ENCODE measurements at regions not wholly inside any gene's neighbourhood (a gene's known extent, or its start where the extent isn't known, plus 50 kb on each side); places are given as distances from the start of the nearest gene placed in this dataset.

DNA sequence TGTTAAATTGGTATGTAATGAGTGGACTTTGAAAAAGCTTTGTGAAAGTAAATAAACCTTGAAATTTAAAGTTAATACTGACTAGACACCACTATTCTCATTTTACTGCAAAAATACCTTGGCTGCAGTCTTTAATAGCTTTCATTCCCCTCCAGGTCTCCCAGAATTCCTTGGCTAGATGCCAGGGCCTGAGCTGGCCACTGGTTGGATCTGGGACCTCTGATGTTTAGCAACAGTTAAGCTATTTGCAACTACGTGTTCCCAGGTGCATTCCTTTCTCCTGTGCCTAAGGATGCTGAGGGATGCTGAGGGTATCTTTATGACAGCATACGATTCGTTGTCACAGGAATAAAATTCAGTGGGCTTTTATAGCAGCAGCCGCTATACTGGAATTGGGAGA, 938.7 kb downstream of the TTLL7 start:
- 77 to 78% methylated on average over 4 of the region's 4 CpGs for WGBS, 2 donors
- H3K4me1 ChIP-seq: peaks cover 0 to 4% (median 0%) of the 10 kb centered on the region in 9 donors
- no peaks in the 10 kb centered on the region for H3K27me3 ChIP-seq
- TF ChIP-seq, protein P1, sequence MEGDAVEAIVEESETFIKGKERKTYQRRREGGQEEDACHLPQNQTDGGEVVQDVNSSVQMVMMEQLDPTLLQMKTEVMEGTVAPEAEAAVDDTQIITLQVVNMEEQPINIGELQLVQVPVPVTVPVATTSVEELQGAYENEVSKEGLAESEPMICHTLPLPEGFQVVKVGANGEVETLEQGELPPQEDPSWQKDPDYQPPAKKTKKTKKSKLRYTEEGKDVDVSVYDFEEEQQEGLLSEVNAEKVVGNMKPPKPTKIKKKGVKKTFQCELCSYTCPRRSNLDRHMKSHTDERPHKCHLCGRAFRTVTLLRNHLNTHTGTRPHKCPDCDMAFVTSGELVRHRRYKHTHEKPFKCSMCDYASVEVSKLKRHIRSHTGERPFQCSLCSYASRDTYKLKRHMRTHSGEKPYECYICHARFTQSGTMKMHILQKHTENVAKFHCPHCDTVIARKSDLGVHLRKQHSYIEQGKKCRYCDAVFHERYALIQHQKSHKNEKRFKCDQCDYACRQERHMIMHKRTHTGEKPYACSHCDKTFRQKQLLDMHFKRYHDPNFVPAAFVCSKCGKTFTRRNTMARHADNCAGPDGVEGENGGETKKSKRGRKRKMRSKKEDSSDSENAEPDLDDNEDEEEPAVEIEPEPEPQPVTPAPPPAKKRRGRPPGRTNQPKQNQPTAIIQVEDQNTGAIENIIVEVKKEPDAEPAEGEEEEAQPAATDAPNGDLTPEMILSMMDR (IDR thresholded peaks at IDR 0.05): no peak
- H3K9me3 ChIP-seq: no peaks in the 10 kb centered on the region
- no peak for DNase-seq
- no peak overlapping the region for H3K27ac ChIP-seq
- no peak overlapping the region for H3K4me3 ChIP-seq
- intact Hi-C loops (cut with DNase I): no loop called here
- ATAC-seq: no peak
- no peaks in the 10 kb centered on the region for H3K36me3 ChIP-seq

GRCh38 chr1:83058327-83058726, 940.6 kb downstream of the TTLL7 start:
- intact Hi-C loops (cut with DNase I): no loop called here
- no peaks in the 10 kb centered on the region for H3K27me3 ChIP-seq
- H3K9me3 ChIP-seq: peaks cover 0 to 3% (median 0%) of the 10 kb centered on the region in 11 donors
- H3K27ac ChIP-seq: no peak overlapping the region
- ATAC-seq: no peak
- H3K4me3 ChIP-seq: no peak overlapping the region
- H3K36me3 ChIP-seq: no peaks in the 10 kb centered on the region
- no peaks in the 10 kb centered on the region for H3K4me1 ChIP-seq
- TF ChIP-seq, protein P1 (IDR thresholded peaks at IDR 0.05): no peak
- DNase-seq: no peak

DNA sequence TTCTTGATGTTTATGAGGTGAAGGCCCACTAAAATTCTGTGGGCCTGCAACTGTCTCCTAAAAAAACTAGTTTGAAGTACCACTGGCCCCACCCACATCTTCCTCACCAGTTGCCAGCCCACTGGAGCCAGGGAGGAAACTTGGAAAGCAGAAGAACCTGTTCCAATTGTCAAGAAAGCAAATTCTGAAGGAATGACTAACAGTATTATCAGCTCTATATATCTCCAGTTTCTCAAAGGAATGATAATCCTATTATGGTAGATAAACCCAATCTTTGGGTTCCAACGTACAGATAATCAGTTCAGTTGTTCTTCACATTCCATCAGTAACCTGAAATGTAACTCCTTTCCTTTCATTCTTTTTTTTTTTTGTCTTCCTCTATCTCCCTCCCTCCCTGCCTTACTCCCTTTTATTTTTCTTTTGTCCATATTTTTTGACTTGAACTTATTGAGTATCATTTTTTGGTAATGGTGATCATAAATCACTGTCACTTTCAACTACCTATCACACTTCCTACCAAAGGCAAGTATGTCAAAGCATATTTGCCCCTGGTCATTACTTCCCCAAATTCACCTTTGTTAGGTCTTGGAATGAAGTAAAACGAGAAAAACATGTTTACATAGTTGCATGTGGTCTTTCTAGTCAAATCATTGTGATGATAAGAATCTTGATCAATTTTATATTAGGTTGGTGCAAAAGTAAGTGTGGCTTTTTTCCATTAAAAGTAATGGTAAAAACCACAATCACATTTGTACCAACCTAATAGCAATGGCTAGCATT, 943.4 kb downstream of the TTLL7 start:
- H3K27me3 ChIP-seq: no peaks in the 10 kb centered on the region
- H3K9me3 ChIP-seq: peaks cover 0 to 20% (median 0%) of the 10 kb centered on the region in 11 donors
- no peak for ATAC-seq
- TF ChIP-seq, protein P1 (IDR thresholded peaks at IDR 0.05): no peak
- DNase-seq: no peak
- H3K27ac ChIP-seq: no peak overlapping the region
- H3K36me3 ChIP-seq: no peaks in the 10 kb centered on the region
- intact Hi-C loops (cut with DNase I): no loop called here
- no peak overlapping the region for H3K4me3 ChIP-seq
- H3K4me1 ChIP-seq: no peaks in the 10 kb centered on the region
- 83 to 86% methylated on average over 2 of the region's 2 CpGs for whole genome bisulfite sequencing, 2 donors

- ATAC-seq: no peak
- Histone ChIP-seq H3K27me3 (no peaks in the 10 kb centered on the region), H3K36me3 (no peaks in the 10 kb centered on the region), H3K27ac (no peak overlapping the region), H3K9me3 (peaks cover 0 to 28% (median 0%) of the 10 kb centered on the region in 11 donors), H3K4me1 (no peaks in the 10 kb centered on the region), H3K4me3 (no peak overlapping the region)
- intact Hi-C loops (cut with DNase I): loop anchor here in 1 of 10 donors (2.0 kb wide), 1 partner anchor 41 kb away; no protein-coding TSS in a partner anchor
- no peak for DNase-seq
- WGBS, 2 donors: 60 to 69% methylated on average over 4 of the region's 4 CpGs
- TF ChIP-seq, protein P1 (IDR thresholded peaks at IDR 0.05): no peak
These were observed 945.5 kb downstream of the TTLL7 start for GRCh38 chr1:83053446-83053845.
